ENCODE measurements at regions not wholly inside any gene's neighbourhood (a gene's known extent, or its start where the extent isn't known, plus 50 kb on each side); places are given as distances from the start of the nearest gene placed in this dataset.

GRCh38 chr2:40867829-40868228 is 415.9 kb upstream of the SLC8A1 start:
- intact Hi-C loops (cut with DNase I): no loop called here
- Histone ChIP-seq H3K27me3 (no peaks in the 10 kb centered on the region), H3K9me3 (no peaks in the 10 kb centered on the region), H3K4me3 (no peak overlapping the region), H3K27ac (no peak overlapping the region), H3K4me1 (ENCODE audit: insufficient read depth) (no peaks in the 10 kb centered on the region), H3K36me3 (no peaks in the 10 kb centered on the region)
- TF ChIP-seq CTCF (IDR thresholded peaks at IDR 0.05): no peak
- TF ChIP-seq POLR2A (IDR thresholded peaks at IDR 0.05): no peak
- TF ChIP-seq EP300 (IDR thresholded peaks at IDR 0.05): no peak
- DNase-seq: no peak
- 83 to 90% (median 88%) methylated on average over 5 of the region's 5 CpGs for WGBS, 3 donors

- 13 to 31% (median 19%) methylated on average over 2 of the region's 2 CpGs for WGBS, 3 donors
- no peaks in the 10 kb centered on the region for H3K36me3 ChIP-seq
- DNase-seq: no peak
- no peak overlapping the region for H3K27ac ChIP-seq
- TF ChIP-seq EP300 (IDR thresholded peaks at IDR 0.05) (no peak), POLR2A (IDR thresholded peaks at IDR 0.05) (no peak), CTCF (IDR thresholded peaks at IDR 0.05) (no peak)
- H3K9me3 ChIP-seq: no peaks in the 10 kb centered on the region
- no peaks in the 10 kb centered on the region for H3K27me3 ChIP-seq
- H3K4me1 ChIP-seq (ENCODE audit: insufficient read depth): no peaks in the 10 kb centered on the region
- intact Hi-C loops (cut with DNase I): no loop called here
- H3K4me3 ChIP-seq: no peak overlapping the region
Observed at GRCh38 chr2:40872580-40872979, 420.7 kb upstream of the SLC8A1 start.

- Histone ChIP-seq H3K4me1 (ENCODE audit: insufficient read depth) (no peaks in the 10 kb centered on the region), H3K36me3 (no peaks in the 10 kb centered on the region), H3K27ac (no peak overlapping the region), H3K27me3 (no peaks in the 10 kb centered on the region), H3K4me3 (no peak overlapping the region), H3K9me3 (no peaks in the 10 kb centered on the region)
- intact Hi-C loops (cut with DNase I): no loop called here
- 86 to 89% (median 87%) methylated on average over 3 of the region's 3 CpGs for WGBS, 3 donors
- TF ChIP-seq CTCF (IDR thresholded peaks at IDR 0.05) (no peak), EP300 (IDR thresholded peaks at IDR 0.05) (no peak)
- DNase-seq: no peak
Observed at GRCh38 chr2:40874380-40874779, 422.5 kb upstream of the SLC8A1 start.

GRCh38 chr2:40877734-40878288 is 425.9 kb upstream of the SLC8A1 start:
- Histone ChIP-seq H3K9me3 (no peaks in the 10 kb centered on the region), H3K4me1 (ENCODE audit: insufficient read depth) (no peaks in the 10 kb centered on the region), H3K36me3 (no peaks in the 10 kb centered on the region), H3K4me3 (no peak overlapping the region), H3K27me3 (no peaks in the 10 kb centered on the region), H3K27ac (no peak overlapping the region)
- TF ChIP-seq CTCF (IDR thresholded peaks at IDR 0.05) (no peak), POLR2A (IDR thresholded peaks at IDR 0.05) (no peak), EP300 (IDR thresholded peaks at IDR 0.05) (no peak)
- intact Hi-C loops (cut with DNase I): no loop called here
- no peak for DNase-seq
